ENCODE measurements at regions not wholly inside any gene's neighbourhood (a gene's known extent, or its start where the extent isn't known, plus 50 kb on each side); places are given as distances from the start of the nearest gene placed in this dataset.

GRCh38 chr13:53250272-53250875 lies 221.8 kb downstream of the OLFM4 start:
- TF ChIP-seq CTCF (IDR thresholded peaks at IDR 0.05) (peak; percentile 52 to 78 (median 62)), POLR2A (IDR thresholded peaks at IDR 0.05) (no peak)

Data from uterus (tissue), 2 donors.